ENCODE measurements at regions not wholly inside any gene's neighbourhood (a gene's known extent, or its start where the extent isn't known, plus 50 kb on each side); places are given as distances from the start of the nearest gene placed in this dataset.

DNA sequence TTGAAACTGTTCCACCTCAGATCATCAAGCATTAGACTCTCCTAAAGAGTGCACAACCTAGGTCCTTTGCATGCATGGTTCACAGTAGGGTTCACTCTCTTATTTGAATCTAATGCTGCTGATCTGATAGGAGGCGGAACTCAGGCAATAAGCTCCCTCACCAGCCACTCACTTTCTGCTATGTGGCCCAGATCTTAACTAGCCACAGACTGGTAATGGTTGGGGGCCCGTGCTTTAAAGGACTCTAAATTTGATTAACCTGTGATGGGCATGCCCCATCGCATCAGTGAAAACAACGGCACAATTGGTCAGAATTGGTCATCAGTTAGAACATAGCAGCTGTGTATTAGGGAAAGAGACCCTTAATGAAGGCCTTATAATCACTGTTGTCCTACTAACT lies 753.7 kb upstream of the SORCS1 start:
- no peak for DNase-seq (ENCODE audit: low read depth in 3 of 3, low spot score in 2 of 3)

DNA sequence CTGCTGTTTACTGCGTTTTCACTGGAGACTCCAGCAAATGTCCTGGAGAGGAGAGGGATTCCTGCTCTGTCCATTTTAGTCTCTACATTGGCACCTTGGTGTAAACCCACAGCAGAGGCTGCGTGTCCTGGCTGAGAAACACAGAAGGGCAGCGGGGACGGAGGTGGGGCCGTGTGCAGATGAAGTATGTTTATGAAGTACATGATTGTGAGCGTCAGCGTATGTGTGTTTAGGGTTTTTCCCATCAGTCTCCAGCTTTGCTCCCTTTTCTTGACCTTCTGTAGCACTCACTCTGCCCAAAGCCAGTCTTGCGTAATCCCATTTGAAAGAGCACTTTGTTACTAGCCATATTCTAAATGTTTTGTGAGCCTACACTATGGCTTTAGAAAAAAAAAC lies 750.7 kb upstream of the SORCS1 start:
- no peak for DNase-seq (ENCODE audit: low read depth in 3 of 3, low spot score in 2 of 3)

DNA sequence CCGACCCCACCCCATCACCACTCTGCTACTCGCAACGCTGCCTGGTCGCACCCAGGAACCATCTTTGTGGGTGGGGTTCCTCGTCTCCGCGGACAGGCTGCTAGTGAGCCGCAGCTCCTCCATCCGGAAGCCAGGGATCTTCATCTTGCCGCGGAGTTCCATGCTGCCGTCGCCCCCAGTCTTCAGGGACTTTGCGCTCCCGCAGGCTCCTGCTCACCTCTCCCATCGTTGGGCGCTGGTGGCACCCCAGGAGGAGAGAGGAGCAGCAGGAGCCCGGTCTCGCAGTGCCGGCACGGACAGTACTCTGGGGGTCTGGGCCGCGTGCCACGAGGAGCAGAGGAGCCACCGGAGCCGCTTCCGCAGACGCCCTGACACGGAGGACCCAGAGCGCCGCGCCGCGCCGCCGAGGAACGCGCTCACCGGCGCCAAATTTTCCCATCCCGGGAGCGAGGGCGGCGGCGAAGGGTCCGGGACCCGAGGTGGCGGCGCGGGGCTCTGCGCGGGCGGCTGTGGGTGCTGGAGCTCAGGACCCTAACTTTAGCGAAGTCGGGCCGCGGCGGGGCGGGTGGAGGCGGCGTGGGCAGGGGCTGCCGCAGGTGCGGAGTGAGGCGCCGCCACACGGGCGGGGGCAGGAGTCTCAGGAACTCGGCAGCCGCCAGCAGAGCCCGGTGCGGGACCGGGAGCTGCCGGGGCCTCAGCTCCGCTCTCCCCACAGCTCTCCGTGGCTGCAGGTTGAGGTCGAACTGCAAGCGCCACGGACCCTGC lies 750.1 kb upstream of the SORCS1 start:
- DNase-seq (ENCODE audit: low read depth in 3 of 3, low spot score in 2 of 3), result no peak

DNA sequence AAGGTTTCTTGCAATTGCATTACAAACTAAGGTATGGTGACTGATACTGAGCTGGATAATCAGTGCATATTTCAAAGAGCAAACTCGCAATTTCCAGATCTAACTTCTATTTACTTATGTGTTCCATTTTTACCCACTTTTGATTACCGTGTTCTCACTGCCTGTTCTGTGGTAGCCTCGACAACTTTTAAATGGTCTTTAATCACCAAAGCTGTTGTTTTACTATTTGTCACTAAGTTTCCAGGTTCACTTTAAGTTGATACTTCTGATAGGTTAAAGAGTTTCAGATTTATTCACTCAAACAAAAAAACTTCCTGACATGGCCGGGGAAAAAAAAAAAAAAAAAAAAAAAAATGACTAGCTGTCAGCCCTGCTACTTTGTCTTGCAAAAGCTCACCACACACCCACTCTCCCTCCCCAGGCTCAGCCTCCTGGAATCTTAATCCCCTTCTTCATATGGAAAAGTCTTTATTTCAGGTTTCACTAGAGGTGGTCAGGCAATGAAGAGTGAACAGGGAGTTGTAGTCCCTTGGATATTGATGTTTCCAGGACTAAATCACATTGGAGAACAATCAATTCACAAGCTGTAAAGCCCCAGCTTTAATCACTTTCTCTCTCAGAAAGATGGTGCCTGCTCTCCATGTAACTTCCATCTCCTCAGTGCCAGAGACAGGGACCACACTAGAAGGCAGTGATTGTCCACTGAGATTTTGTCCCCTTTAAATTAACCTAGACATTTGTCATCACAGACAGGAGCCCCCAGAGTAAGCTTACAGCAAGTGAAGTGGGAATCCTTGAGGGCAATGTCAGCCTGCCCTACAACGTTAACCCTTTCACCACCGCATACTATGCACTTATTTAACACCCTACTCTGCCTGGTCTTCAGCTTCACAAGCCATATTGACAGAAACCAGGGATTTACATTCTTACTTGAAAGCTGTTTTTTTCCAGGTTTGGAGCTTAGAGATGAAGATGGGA lies 749.1 kb upstream of the SORCS1 start:
- DNase-seq (ENCODE audit: low read depth in 3 of 3, low spot score in 2 of 3), result no peak

- DNase-seq (ENCODE audit: low read depth in 3 of 3, low spot score in 2 of 3), result no peak
Observed at GRCh38 chr10:107901076-107901475, 736.6 kb upstream of the SORCS1 start.

DNA sequence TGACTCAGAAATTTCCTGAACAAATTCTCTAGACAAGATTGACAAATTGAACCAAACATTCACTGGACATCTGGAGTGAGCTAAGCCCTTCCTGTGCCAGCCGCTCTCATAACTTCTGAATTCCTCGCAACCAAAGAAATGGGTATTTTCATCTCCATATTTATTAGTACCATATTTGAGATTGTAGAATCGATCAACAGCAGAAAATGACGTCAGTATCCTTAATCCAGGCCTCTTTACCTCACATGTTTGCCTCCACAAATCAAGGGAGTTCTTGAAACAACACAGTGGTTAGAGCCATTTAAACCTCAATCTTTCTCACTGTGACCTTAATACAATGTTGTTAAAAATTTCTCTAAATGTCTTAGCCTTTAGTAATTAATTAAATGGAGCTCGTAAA lies 735.6 kb upstream of the SORCS1 start:
- DNase-seq (ENCODE audit: low read depth in 3 of 3, low spot score in 2 of 3), result no peak

- DNase-seq (ENCODE audit: low read depth in 3 of 3, low spot score in 2 of 3), result no peak
Observed at GRCh38 chr10:107899502-107900062, 735.1 kb upstream of the SORCS1 start.

DNA sequence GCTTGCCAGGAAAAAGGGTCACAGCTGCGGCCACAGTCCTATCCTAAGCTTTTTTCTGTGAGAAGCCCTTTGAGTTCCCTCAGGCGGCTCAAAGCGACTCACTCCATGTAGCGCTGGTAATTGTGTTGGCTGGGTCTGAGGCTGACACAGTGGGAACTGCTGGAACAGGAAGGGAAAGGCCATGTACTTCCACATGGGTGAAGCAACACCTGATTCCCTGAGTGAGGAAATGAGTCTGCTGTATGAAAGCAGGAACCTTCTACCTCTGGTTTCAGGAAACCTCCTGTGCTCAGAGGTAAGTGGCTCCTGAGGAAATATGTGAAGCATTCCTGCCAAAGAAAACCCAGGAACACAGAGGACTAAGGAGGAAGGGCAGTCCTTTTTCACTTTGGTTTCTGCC lies 734.6 kb upstream of the SORCS1 start:
- no peak for DNase-seq (ENCODE audit: low read depth in 3 of 3, low spot score in 2 of 3)

DNA sequence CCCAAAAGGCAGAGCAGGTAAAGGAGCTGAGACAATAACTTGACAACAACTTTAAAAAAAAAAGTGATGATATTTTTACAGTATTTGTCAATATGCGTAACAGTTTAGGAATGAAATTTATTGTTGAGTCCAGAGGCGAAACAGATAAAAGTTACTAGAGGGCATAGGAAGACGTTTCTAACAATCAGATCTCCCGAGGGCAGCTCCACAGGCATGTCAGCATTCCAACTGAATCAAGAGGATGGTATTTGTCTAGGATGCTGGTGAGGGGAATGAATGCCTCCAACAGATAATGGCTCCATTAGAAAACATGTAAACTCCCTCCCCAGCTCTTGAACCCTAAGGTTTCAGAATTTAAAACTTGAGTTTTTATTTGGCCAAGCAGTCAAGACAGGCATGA lies 733.9 kb upstream of the SORCS1 start:
- DNase-seq (ENCODE audit: low read depth in 3 of 3, low spot score in 2 of 3), result no peak

DNA sequence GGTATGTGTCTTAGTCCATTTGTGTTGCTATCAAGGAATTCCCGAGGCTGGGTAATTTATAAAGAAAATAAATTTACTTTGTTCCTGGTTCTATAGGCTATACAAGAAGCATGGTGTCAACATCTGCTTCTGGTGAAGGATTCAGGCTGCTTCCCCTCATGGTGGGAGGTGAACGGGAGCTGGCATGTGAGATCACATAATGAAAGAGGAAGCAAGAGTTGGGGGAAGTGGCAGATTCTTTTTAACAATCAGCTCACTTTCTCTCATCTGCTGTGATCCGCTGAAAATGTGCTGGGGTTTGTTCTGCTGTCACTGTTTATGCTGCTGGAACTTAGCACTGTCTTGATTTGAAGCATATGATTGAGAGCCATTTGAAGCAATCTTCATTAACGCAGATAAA lies 730.0 kb upstream of the SORCS1 start:
- no peak for DNase-seq (ENCODE audit: low read depth in 3 of 3, low spot score in 2 of 3)

DNA sequence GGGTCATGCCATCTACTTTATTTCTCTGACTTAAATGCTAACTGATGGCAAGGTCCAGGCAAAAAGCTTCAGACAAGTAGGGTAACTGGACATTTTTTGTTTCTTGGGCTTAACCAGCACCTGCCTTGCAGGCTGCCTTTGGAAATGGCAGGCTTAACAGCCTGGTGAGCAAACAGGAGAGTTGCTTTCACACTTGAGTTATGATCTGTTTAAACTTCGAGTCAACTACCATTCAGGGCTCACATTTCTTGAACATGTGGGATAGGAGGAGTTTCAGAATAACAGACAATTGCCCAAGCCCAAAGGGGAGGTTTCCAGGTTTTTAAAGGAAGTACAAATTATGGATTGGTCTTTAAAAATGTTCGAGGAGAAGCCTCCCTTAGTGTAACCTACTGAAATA lies 724.6 kb upstream of the SORCS1 start:
- no peak for DNase-seq (ENCODE audit: low read depth in 3 of 3, low spot score in 2 of 3)

DNA sequence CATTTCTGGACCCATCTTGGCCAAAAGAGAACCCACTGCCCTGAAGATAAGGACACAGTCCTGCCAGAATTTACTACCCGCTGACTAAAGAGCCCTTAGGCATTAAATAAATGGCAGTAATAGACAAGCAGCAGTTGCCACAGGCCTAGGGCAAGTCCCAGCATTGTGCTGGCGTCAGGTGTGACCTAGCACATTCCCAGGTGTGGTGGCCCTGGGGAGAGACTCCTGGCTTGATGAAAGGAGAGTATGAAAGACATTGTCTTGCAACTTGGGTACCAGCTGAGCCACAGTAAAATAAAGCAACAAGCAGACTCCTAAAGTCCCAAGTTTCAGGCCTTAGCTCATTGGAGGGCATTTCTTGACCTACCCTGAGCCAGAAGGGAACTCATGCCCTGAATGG lies 715.7 kb upstream of the SORCS1 start:
- DNase-seq (ENCODE audit: low read depth in 3 of 3, low spot score in 2 of 3), result no peak

GRCh38 chr10:107873007-107873406 lies 708.5 kb upstream of the SORCS1 start:
- no peak for DNase-seq (ENCODE audit: low read depth in 3 of 3, low spot score in 2 of 3)

GRCh38 chr10:107865691-107866090 lies 701.2 kb upstream of the SORCS1 start:
- DNase-seq (ENCODE audit: low read depth in 3 of 3, low spot score in 2 of 3), result no peak

DNA sequence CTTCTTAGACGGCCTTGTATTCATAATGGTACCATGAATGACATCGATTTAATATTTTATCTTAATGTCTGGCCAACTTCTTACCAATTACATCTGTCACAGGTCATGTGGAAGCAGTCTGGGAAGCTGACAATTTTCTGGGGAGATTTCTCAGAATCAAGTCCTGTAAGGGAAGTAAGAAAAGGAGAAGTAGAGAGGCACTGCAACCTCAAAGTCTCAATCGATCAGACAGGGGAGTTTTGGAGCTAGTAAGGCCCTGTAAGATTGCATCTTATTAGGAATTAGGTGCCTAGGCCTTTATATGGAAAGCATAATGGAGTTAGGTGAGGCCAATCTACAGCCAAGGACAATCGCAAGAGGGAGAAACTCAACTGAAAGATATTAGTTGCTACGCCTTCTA lies 694.6 kb upstream of the SORCS1 start:
- DNase-seq (ENCODE audit: low read depth in 3 of 3, low spot score in 2 of 3), result no peak

DNA sequence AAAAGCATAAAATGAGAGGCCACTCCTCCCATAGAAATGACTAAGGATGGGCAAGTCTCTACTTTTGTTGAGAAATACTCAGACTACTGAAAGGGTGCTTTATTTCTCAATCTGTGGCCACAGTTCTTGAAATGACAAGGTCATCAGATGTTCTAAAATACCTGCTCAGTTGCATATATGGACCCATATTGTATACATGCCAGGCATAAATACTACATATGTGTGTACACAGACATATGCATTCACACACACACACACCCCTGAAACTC lies 691.5 kb upstream of the SORCS1 start:
- DNase-seq (ENCODE audit: low read depth in 3 of 3, low spot score in 2 of 3), result no peak

GRCh38 chr10:107855301-107856046 lies 691.0 kb upstream of the SORCS1 start:
- DNase-seq (ENCODE audit: low read depth in 3 of 3, low spot score in 2 of 3), result no peak

DNA sequence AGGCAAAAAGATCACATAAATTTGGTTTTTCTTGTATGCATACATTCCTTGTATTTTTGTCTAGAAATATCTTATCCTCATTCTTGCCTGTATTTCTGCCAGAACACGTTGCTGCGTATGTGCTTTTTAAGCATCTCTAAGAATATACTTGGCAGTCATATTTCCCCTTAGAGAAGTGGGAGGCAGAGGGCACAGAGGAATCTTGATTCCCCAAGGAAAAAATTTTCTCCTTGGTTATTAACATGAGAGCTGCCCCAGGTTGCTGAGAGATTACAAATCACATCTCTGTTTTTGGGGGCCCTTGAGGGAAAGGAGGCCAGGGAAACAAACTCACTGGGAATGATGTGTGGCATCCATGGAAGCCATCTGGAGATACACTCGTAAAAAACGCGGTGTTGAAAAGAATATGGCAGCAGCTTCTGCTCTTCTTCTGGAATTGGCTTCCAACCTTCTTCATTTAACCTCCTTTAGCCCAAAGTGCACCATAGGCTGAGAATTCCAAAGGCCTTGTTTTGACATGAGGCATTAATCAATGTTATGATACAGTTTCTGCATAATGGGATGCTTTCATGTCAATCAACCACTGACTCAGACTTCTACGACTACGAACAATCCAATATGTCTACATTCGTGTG lies 684.3 kb upstream of the SORCS1 start:
- no peak for DNase-seq (ENCODE audit: low read depth in 3 of 3, low spot score in 2 of 3)

- no peak for DNase-seq (ENCODE audit: low read depth in 3 of 3, low spot score in 2 of 3)
Observed at GRCh38 chr10:107847620-107848019, 683.1 kb upstream of the SORCS1 start.

DNA sequence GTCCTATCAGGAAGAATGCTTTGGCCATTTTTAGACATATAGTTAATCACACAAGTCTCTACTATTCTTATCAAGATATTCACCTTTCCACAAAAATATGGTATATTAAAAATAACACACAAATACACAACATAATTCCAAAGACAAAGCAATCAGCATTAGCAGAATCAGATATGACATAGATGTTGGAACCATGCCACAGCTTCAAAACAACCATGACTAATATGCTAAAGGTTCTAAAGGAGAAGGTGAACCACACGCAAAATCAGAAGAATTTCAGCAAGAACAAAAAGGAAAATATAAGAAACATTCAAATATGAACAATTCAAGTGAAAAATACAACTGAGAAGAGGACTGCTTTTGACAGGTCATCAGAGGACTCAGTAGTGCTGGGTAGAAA lies 670.2 kb upstream of the SORCS1 start:
- no peak for DNase-seq (ENCODE audit: low read depth in 3 of 3, low spot score in 2 of 3)

GRCh38 chr10:107831772-107832171 lies 667.3 kb upstream of the SORCS1 start:
- no peak for DNase-seq (ENCODE audit: low read depth in 3 of 3, low spot score in 2 of 3)

Measured in right renal cortex interstitium (tissue), 3 donors.